Neural progenitor cell (in vitro differentiated cells): ENCODE measurements at regions not wholly inside any gene's neighbourhood (a gene's known extent, or its start where the extent isn't known, plus 50 kb on each side); places are given as distances from the start of the nearest gene placed in this dataset.

ENCODE experiments used
- DNase-seq: peaks from one replicate; pipeline ENCODE4 v3.0.0-alpha.2; 2016; ENCODE audit warnings: low spot score
- H2AFZ ChIP-seq: fragments of 200-600 bp; sonication (generic); replicated peaks from 2 replicates; pipeline ENCODE4 v1.6.1; 2016; ENCODE audit warnings: antibody characterized with exemption
- H3F3A ChIP-seq: fragments of 200-600 bp; sonication (generic); 2 replicates; pipeline ENCODE4 v1.6.1; 2016; ENCODE audit warnings: antibody characterized with exemption, low read depth
- H3K27ac ChIP-seq: fragments of 200-600 bp; sonication (generic); 2 replicates; pipeline ENCODE4 v1.5.1; 2016; ENCODE audit warnings: mild to moderate bottlenecking
- H3K27me3 ChIP-seq: fragments of 200-600 bp; sonication (generic); 2 replicates; pipeline ENCODE4 v1.6.1; 2016; ENCODE audit warnings: mild to moderate bottlenecking, moderate library complexity
- H3K36me3 ChIP-seq: fragments of 200-600 bp; sonication (generic); 2 replicates; pipeline ENCODE4 v1.5.1; 2016
- H3K4me1 ChIP-seq: fragments of 200-600 bp; sonication (generic); 2 replicates; pipeline ENCODE4 v1.6.1; 2016; ENCODE audit warnings: mixed run types
- H3K4me2 ChIP-seq: fragments of 200-600 bp; sonication (generic); 2 replicates; pipeline ENCODE4 v1.6.1; 2016
- H3K4me3 ChIP-seq: fragments of 200-600 bp; sonication (generic); 2 replicates; pipeline ENCODE4 v1.5.1; 2016
- H3K79me2 ChIP-seq: fragments of 200-600 bp; sonication (generic); 2 replicates; pipeline ENCODE4 v1.6.1; 2016; ENCODE audit warnings: low read depth
- H3K9ac ChIP-seq: fragments of 200-600 bp; sonication (generic); 2 replicates; pipeline ENCODE4 v1.6.1; 2016
- H3K9me3 ChIP-seq: fragments of 200-600 bp; sonication (generic); 2 replicates; pipeline ENCODE4 v1.5.1; 2016; ENCODE audit warnings: low read depth
- H4K20me1 ChIP-seq: fragments of 200-600 bp; sonication (generic); 2 replicates; pipeline ENCODE4 v1.6.1; 2016; ENCODE audit warnings: low read depth
- H3K27ac Mint-ChIP-seq: 3 replicates; pipeline ENCODE4 v1.8.0; 2021; ENCODE audit warnings: mixed read lengths
- H3K27me3 Mint-ChIP-seq: 2 replicates; pipeline ENCODE4 v1.8.0; 2022; ENCODE audit warnings: low read depth, mild to moderate bottlenecking, inconsistent platforms, moderate library complexity, mixed read lengths; ENCODE audit not compliant: insufficient read depth
- H3K36me3 Mint-ChIP-seq: 3 replicates; pipeline ENCODE4 v1.8.0; 2021; ENCODE audit warnings: mixed read lengths
- H3K4me1 Mint-ChIP-seq: 3 replicates; pipeline ENCODE4 v1.8.0; 2021; ENCODE audit warnings: mixed read lengths
- H3K4me3 Mint-ChIP-seq: 3 replicates; pipeline ENCODE4 v1.8.0; 2021; ENCODE audit warnings: mild to moderate bottlenecking, moderate library complexity, mixed read lengths
- H3K9me3 Mint-ChIP-seq: 3 replicates; pipeline ENCODE4 v1.8.0; 2020; ENCODE audit warnings: mixed read lengths
- EZH2 ChIP-seq: fragments of 200-600 bp; sonication (generic); IDR thresholded peaks from 2 replicates; pipeline ENCODE4 v1.6.1; 2017; ENCODE audit warnings: antibody characterized with exemption, mild to moderate bottlenecking, moderate library complexity
- EZH2phosphoT487 ChIP-seq: fragments of 200-600 bp; sonication (generic); IDR thresholded peaks from 2 replicates; pipeline ENCODE4 v1.6.1; 2017; ENCODE audit warnings: antibody characterized with exemption
- TF ChIP-seq, protein P1 (sequence below): fragments of 200-600 bp; sonication (generic); IDR thresholded peaks from 2 replicates; pipeline ENCODE4 v1.5.1; 2017; ENCODE audit warnings: antibody characterized with exemption, mild to moderate bottlenecking

DNA sequence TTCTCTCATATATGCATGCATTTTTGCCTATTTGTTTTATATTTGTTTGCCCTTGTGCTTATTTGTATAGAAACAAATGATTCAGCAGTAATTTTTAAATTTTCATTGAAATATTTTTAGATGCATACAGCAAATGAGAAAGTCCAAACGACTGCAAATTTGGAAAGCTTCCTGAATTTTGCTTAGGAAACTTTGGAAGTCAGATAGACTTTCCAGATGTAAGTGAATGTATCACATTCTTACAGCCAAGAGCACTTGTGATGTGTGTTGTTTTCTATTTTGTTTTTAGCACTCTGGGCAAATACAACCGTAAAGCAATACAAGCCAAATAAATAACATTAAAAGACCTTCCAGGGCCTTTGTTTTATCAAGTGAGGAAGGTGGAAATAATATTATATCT lies 680.8 kb upstream of the CDH8 start:
- no peaks in the 10 kb centered on the region for H3K4me1 Mint-ChIP-seq
- no peaks in the 10 kb centered on the region for H3K9me3 Mint-ChIP-seq
- Histone ChIP-seq H3K4me2 (no peak overlapping the region), H2AFZ (no peak overlapping the region), H3K9me3 (no peaks in the 10 kb centered on the region), H4K20me1 (no peaks in the 10 kb centered on the region), H3F3A (no peaks in the 10 kb centered on the region), H3K4me3 (no peak overlapping the region), H3K4me1 (no peaks in the 10 kb centered on the region), H3K27me3 (no peaks in the 10 kb centered on the region), H3K79me2 (no peaks in the 10 kb centered on the region), H3K9ac (no peak overlapping the region), H3K36me3 (no peaks in the 10 kb centered on the region), H3K27ac (no peak overlapping the region)
- no peak overlapping the region for H3K4me3 Mint-ChIP-seq
- no peak for TF ChIP-seq EZH2
- TF ChIP-seq EZH2phosphoT487: no peak
- no peak for DNase-seq
- H3K27ac Mint-ChIP-seq: no peak overlapping the region
- no peaks in the 10 kb centered on the region for H3K36me3 Mint-ChIP-seq
- H3K27me3 Mint-ChIP-seq: no peaks in the 10 kb centered on the region

DNA sequence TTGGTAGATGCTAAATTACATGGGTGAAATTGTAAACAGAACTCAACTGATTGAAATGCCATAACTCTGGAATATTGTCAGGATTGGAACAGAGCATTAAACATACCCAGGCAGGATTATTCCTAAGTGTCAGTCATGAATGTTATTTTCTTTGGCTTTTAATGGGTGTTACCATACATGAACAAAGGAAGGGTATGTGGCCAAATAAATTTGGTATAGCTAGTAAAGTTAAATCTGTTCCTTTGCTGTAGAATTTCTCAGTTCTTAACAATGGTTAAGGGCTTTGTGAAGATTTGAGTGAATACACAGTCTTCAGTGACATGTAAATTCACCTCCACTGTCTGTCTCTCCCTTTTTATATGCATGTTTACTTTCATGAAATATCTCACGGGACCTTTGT lies 679.5 kb upstream of the CDH8 start:
- DNase-seq: no peak
- H3K36me3 ChIP-seq: no peaks in the 10 kb centered on the region
- no peaks in the 10 kb centered on the region for H3K27me3 ChIP-seq
- H3K4me3 ChIP-seq: no peak overlapping the region
- H3K36me3 Mint-ChIP-seq: no peaks in the 10 kb centered on the region
- no peak overlapping the region for H2AFZ ChIP-seq
- H3K27me3 Mint-ChIP-seq: no peaks in the 10 kb centered on the region
- H4K20me1 ChIP-seq: no peaks in the 10 kb centered on the region
- no peak overlapping the region for H3K4me2 ChIP-seq
- no peaks in the 10 kb centered on the region for H3K4me1 Mint-ChIP-seq
- H3F3A ChIP-seq: no peaks in the 10 kb centered on the region
- no peak overlapping the region for H3K4me3 Mint-ChIP-seq
- no peak overlapping the region for H3K9ac ChIP-seq
- no peaks in the 10 kb centered on the region for H3K9me3 ChIP-seq
- H3K27ac Mint-ChIP-seq: no peak overlapping the region
- no peaks in the 10 kb centered on the region for H3K9me3 Mint-ChIP-seq
- TF ChIP-seq EZH2phosphoT487 (no peak), EZH2 (no peak)
- TF ChIP-seq, protein P1, sequence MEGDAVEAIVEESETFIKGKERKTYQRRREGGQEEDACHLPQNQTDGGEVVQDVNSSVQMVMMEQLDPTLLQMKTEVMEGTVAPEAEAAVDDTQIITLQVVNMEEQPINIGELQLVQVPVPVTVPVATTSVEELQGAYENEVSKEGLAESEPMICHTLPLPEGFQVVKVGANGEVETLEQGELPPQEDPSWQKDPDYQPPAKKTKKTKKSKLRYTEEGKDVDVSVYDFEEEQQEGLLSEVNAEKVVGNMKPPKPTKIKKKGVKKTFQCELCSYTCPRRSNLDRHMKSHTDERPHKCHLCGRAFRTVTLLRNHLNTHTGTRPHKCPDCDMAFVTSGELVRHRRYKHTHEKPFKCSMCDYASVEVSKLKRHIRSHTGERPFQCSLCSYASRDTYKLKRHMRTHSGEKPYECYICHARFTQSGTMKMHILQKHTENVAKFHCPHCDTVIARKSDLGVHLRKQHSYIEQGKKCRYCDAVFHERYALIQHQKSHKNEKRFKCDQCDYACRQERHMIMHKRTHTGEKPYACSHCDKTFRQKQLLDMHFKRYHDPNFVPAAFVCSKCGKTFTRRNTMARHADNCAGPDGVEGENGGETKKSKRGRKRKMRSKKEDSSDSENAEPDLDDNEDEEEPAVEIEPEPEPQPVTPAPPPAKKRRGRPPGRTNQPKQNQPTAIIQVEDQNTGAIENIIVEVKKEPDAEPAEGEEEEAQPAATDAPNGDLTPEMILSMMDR: no peak
- H3K79me2 ChIP-seq: no peaks in the 10 kb centered on the region
- H3K27ac ChIP-seq: no peak overlapping the region
- no peaks in the 10 kb centered on the region for H3K4me1 ChIP-seq

DNA sequence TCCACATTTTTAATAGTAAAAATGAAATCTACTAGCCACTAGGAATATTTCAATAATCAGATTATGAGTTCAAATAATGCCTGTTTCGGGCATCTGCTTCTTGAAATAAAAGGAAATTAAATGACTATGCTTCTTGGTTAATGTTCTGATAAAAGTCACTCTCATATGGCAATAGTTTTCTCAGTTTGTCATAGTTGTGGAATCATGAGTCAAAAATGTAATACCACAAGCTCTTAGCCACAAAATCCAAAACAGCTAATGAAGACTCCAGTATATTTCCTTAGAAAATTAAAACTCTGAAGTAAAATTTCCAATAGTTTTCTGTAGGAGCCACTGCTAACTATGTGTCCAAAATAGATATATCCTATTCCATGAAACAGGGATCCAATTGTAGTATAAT lies 676.3 kb upstream of the CDH8 start:
- Mint-ChIP-seq H3K27me3 (no peaks in the 10 kb centered on the region), H3K27ac (no peak overlapping the region), H3K9me3 (no peaks in the 10 kb centered on the region), H3K36me3 (no peaks in the 10 kb centered on the region), H3K4me3 (no peak overlapping the region), H3K4me1 (no peaks in the 10 kb centered on the region)
- Histone ChIP-seq H3K4me1 (no peaks in the 10 kb centered on the region), H3K36me3 (no peaks in the 10 kb centered on the region), H2AFZ (no peak overlapping the region), H4K20me1 (no peaks in the 10 kb centered on the region), H3F3A (no peaks in the 10 kb centered on the region), H3K27ac (no peak overlapping the region), H3K4me2 (no peak overlapping the region), H3K79me2 (no peaks in the 10 kb centered on the region), H3K9me3 (no peaks in the 10 kb centered on the region), H3K4me3 (no peak overlapping the region), H3K27me3 (no peaks in the 10 kb centered on the region), H3K9ac (no peak overlapping the region)
- TF ChIP-seq EZH2phosphoT487 (no peak), EZH2 (no peak)
- TF ChIP-seq, protein P1: no peak
- no peak for DNase-seq

DNA sequence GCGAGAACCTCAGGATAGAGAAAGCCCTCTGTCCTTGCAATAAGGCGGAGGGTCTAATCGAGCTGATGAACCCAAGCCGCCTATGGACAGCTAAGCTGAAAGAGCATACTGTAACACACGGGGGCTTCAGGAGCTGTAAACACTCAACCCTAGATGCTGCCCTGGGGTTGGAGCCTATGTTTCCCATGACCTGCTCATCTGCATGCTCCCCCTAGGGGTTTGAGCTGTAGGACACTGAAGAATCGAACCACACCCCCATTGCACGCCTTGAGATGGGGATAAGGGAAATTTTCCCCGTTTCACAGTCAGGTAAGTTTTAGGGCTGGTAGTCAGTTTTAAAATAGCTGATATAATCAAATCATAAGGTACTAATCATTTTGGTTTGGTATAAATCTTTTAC lies 675.6 kb upstream of the CDH8 start:
- no peak overlapping the region for H3K4me3 Mint-ChIP-seq
- H3K27ac Mint-ChIP-seq: no peak overlapping the region
- no peaks in the 10 kb centered on the region for H3K27me3 Mint-ChIP-seq
- Histone ChIP-seq H3K4me2 (no peak overlapping the region), H3K27ac (no peak overlapping the region), H3K27me3 (no peaks in the 10 kb centered on the region), H3K9me3 (no peaks in the 10 kb centered on the region), H3K4me1 (no peaks in the 10 kb centered on the region), H3K79me2 (no peaks in the 10 kb centered on the region), H4K20me1 (no peaks in the 10 kb centered on the region), H3K4me3 (no peak overlapping the region), H3F3A (no peaks in the 10 kb centered on the region), H3K9ac (no peak overlapping the region), H2AFZ (no peak overlapping the region), H3K36me3 (no peaks in the 10 kb centered on the region)
- H3K9me3 Mint-ChIP-seq: no peaks in the 10 kb centered on the region
- H3K36me3 Mint-ChIP-seq: no peaks in the 10 kb centered on the region
- TF ChIP-seq EZH2phosphoT487: no peak
- TF ChIP-seq, protein P1: peak; percentile 39
- no peaks in the 10 kb centered on the region for H3K4me1 Mint-ChIP-seq
- DNase-seq: peak; percentile 15
